GM10248 (cell line): ENCODE measurements at regions not wholly inside any gene's neighbourhood (a gene's known extent, or its start where the extent isn't known, plus 50 kb on each side); places are given as distances from the start of the nearest gene placed in this dataset.

Experiments used
- CTCF ChIA-PET: fragments of 300-600 bp; sonication (Branson Sonifier 250); formaldehyde crosslinking; extraction: SDS; loops from one replicate; lab custom pipeline; 2021; ENCODE audit warnings: antibody characterized with exemption; lab: Yijun Ruan, JAX
- POLR2A ChIA-PET: fragments of 350-650 bp; sonication (Branson Sonifier 250); formaldehyde crosslinking; extraction: SDS; loops from one replicate; lab custom pipeline; 2020; ENCODE audit warnings: antibody characterized with exemption; lab: Yijun Ruan, JAX
- DNase-seq: peaks from one replicate; pipeline ENCODE4 v3.0.0; 2012; ENCODE audit errors: extremely low spot score
- CTCF ChIP-seq: IDR thresholded peaks from 2 replicates; pipeline ENCODE4 v1.5.1; 2012; ENCODE audit warnings: mild to moderate bottlenecking, low read depth; ENCODE audit errors: extremely low read depth, missing control alignments, control extremely low read depth

DNA sequence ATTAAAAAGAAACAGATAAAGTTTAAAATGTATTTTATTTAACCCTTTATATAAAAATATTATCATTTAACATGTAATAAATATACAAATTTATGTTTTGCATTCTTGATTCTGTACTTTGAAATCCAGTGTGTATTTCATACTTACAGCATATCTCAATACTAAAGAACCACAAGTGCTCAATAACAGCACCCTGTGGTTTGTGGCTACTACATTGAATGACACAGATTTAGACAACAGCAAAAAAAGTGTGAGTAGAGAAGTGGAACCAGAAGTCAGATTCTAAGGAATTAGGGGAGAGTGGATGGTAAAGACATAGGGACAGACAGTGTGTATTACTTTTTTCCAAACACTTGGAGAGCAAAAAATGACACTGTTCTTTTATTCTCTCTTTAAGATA lies 524.5 kb downstream of the BMP2 start:
- DNase-seq: no peak
- CTCF ChIA-PET: interaction anchor here (1.6 kb wide), 1 partner anchor 464 kb away, joined by 3 read pairs; no protein-coding TSS in a partner anchor
- POLR2A ChIA-PET: no interaction called here
- no peak for TF ChIP-seq CTCF

DNA sequence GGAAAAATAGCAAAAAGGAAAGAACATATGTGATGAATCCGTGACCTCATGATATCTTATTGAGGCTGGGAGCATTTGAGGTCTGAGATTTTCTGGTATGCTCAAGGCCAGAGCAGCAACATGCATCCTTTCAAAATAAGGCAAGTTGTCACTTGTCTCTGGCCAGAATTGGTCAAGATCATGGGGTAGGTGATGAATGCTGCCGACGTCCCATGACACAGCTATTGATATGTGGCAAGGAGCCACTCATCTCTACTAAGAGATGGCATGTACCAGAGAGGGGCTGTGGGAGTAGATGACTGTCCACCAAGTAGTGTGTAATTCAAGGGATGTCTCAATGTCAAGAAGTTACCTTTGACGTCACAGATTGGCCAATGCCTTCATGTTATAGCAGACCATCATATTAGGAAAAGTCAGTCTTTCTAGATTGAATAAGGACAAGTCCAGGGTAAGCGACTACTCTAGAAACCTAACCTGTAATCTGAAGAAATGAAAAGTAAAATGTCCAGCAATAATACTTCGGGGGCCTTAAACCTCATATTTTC lies 527.4 kb downstream of the BMP2 start:
- no peak for TF ChIP-seq CTCF
- POLR2A ChIA-PET: no interaction called here
- DNase-seq: no peak
- CTCF ChIA-PET: interaction anchor here (1.0 kb wide), 1 partner anchor 10 kb away, joined by 3 read pairs; no protein-coding TSS in a partner anchor

- ChIA-PET CTCF (interaction anchor here (1.2 to 1.6 kb wide), 2 partner anchors 10 to 16 kb away, joined by 4 to 6 read pairs; no protein-coding TSS in a partner anchor), POLR2A (no interaction called here)
These were observed 534.3 kb downstream of the BMP2 start for GRCh38 chr20:7301807-7302206.

GRCh38 chr20:7302250-7302649 lies 534.8 kb downstream of the BMP2 start:
- ChIA-PET CTCF (interaction anchor here (1.2 to 1.6 kb wide), 2 partner anchors 10 to 16 kb away, joined by 4 to 6 read pairs; no protein-coding TSS in a partner anchor), POLR2A (no interaction called here)
- TF ChIP-seq CTCF: no peak
- no peak for DNase-seq

More at GRCh38 chr20:7301807-7302206, 534.3 kb downstream of the BMP2 start:
- no peak for DNase-seq
- no peak for TF ChIP-seq CTCF

GRCh38 chr20:7305976-7306375 lies 538.5 kb downstream of the BMP2 start:
- TF ChIP-seq CTCF: no peak
- CTCF ChIA-PET: interaction anchor here (2.9 kb wide), 1 partner anchor 9 kb away, joined by 8 read pairs; no protein-coding TSS in a partner anchor
- POLR2A ChIA-PET: no interaction called here
- DNase-seq: no peak

DNA sequence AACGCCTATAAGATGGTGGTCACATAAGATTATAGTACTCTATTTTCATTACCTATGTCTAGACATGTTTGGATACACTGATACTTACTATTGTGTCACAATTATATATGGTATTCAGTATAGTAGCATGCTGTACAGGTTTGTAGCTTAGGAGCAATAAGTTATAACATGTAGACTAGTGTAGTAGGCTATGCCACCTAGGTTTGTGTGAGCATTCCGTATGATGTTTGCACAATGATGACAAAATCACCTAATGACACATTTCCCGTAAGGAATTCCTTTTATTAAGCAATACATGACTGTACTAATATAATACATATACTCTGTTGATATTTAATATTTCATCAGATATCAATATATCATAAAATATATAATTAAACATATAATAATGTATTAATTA lies 540.7 kb downstream of the BMP2 start:
- POLR2A ChIA-PET: no interaction called here
- no peak for DNase-seq
- TF ChIP-seq CTCF: no peak
- CTCF ChIA-PET: interaction anchor here (1.0 kb wide), 1 partner anchor 21 kb away, joined by 3 read pairs; no protein-coding TSS in a partner anchor

DNA sequence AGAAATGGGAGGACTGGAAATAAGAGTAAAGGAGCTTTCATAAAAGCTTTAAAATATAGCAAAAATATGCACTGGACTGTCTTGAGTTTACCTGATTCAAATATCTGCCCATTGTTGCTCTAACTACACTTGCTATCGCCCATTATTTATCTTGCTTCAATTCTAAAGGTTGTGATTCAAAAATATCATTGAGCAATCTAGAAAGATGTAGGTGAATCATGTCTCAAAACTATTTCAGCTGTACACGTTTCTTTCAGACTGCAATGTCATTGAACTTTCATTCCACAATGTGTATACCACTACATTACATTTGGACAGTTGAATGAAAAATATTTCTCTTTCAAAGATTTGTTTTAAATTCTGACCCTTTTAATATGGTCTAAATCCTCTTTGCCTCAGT lies 545.6 kb downstream of the BMP2 start:
- TF ChIP-seq CTCF: no peak
- DNase-seq: no peak
- ChIA-PET POLR2A (no interaction called here), CTCF (interaction anchor here (1.0 to 1.4 kb wide), 2 partner anchors 9 to 11 kb away, joined by 3 to 4 read pairs; no protein-coding TSS in a partner anchor)
